Tibial nerve (tissue), 4 donors: ENCODE measurements at regions not wholly inside any gene's neighbourhood (a gene's known extent, or its start where the extent isn't known, plus 50 kb on each side); places are given as distances from the start of the nearest gene placed in this dataset.

Experiments
- CTCF ChIP-seq, 5 experiments: fragments of 200-600 bp in 3 of 5; fragments of 450-650 bp in 2 of 5; sonication (generic) in 3 of 5; IDR thresholded peaks; one replicate each; pipeline ENCODE4 v1.5.1; 2016 to 2019; ENCODE audit warnings: antibody characterized with exemption in 5 of 5, mild to moderate bottlenecking in 3 of 5, moderate library complexity in 2 of 5
- EP300 ChIP-seq, 2 donors: sonication (generic); formaldehyde crosslinking; IDR thresholded peaks; one replicate each; pipeline ENCODE4 v1.6.1; 2017; ENCODE audit warnings: antibody characterized with exemption in 2 of 2, mild to moderate bottlenecking in 1 of 2
- POLR2A ChIP-seq, 2 donors: fragments of 450-650 bp; IDR thresholded peaks; one replicate each; pipeline ENCODE4 v1.6.1; 2017; ENCODE audit warnings: antibody characterized with exemption in 2 of 2, mild to moderate bottlenecking in 2 of 2, moderate library complexity in 2 of 2

DNA sequence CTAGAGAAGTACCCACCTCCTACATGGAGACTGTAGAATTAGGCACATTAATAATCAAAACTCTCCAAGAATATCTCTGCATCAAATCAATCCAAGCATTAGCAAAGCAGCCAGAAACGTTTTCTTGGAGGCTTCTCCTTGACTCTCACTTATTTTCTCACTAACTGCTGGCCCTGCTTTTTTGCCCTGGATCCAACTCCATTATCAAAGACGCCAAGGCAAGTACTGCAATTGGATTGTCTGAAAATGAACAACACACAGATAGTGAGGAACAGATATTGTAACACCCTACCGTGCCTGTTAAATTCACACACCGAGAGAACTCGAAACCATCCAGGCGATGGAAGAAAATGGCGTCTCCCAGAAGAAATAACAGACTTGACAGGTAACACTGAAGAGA lies 256.2 kb upstream of the MDFIC2 start:
- no peak for TF ChIP-seq CTCF (IDR thresholded peaks at IDR 0.05)
- no peak for TF ChIP-seq POLR2A (IDR thresholded peaks at IDR 0.05)
- no peak for TF ChIP-seq EP300 (IDR thresholded peaks at IDR 0.05)
